Right ventricle myocardium superior (tissue), 1 donor: ENCODE measurements at regions not wholly inside any gene's neighbourhood (a gene's known extent, or its start where the extent isn't known, plus 50 kb on each side); places are given as distances from the start of the nearest gene placed in this dataset.

Experiments
- ATAC-seq: fragments of 200-7000 bp; cut with Tn5 transposase; one replicate; pipeline ENCODE4 v1.9.1; 2020; ENCODE audit warnings: mild to moderate bottlenecking; ENCODE audit not compliant: poor library complexity
- DNase-seq: peaks from one replicate; pipeline ENCODE4 v3.0.0-alpha.2; 2020
- intact Hi-C: fragments of 100-400 bp; cut with DNase I; formaldehyde crosslinking; loops from one replicate; pipeline ENCODE4 v1.11.2; 2022
- donor health status: DM: no; HTN: yes; CAD: no; lungs with severe emphysema.

GRCh38 chr3:43862992-43863805 lies 172.5 kb downstream of the ABHD5 start:
- DNase-seq (no peak), ATAC-seq (no peak)
- intact Hi-C loops, result no loop called here

DNA sequence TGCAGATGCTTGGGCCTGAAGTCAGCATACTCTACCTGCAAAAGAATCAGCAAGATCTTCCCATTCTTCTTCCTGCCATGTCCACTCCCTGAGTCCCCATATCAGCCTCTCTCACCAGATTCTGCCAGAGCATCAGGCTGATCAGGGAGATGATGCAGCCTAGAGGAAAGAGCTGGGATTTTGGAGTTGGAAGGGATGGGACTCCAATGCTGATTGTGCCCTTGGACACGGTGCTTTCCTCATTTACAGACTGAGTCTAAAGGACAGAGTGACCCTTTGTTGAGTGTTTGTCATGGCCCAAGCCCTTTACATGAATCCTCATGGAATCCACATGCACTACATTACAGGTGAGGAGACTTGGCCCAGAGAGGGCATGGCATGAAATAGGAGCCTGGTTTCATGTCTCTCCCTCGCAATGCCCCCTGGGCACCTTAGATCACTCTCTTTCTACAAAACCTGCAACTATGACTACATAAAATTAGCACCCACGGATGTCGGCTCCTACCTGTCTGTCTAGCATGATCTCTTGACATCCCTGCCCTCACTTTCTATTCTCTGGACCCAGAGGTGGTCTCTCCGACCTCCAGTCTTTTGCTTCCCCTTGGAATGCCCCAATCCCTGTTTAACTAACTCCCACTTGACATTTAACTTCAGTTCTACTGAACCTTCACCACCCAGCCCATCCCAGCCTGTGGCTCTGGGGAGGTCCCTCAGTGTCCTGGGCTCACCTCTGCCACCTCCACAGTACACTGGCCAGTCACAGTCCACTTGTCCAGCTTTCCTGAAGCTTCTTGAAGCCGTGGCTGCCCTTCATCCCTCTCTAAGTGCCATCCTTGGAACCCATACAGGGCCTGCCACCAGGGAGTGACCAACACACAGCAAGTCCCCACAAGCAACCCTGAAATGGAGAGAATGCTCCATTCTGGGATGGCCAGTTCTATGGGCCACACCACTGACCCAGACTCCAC lies 173.5 kb downstream of the ABHD5 start:
- ATAC-seq (no peak), DNase-seq (no peak)
- intact Hi-C loops, result no loop called here

DNA sequence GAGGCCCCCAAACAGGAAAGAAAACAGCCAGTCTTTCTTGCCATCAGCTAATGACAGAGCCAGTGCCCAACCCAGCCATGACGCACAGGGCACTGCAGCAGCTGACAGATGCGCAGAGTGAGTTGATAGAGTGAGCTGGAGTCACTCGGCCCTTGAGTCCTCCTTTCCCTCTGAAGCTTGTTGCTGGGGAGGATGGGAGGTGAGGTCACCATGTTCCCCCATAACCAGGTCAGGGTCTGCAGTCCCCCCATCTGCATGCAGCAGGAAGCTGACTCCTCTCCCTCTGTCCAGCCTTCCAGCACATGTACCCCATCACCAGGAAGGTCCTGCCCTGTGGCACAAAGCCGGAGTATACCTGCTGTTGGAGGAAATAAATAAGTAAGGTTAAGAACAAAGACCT lies 174.6 kb downstream of the ABHD5 start:
- DNase-seq, result no peak
- no peak for ATAC-seq
- intact Hi-C loops, result no loop called here

GRCh38 chr3:43865887-43866528 lies 175.3 kb downstream of the ABHD5 start:
- DNase-seq, result no peak
- intact Hi-C loops, result no loop called here

GRCh38 chr3:43866529-43867353 lies 176.0 kb downstream of the ABHD5 start:
- DNase-seq, result no peak
- intact Hi-C loops, result no loop called here
- no peak for ATAC-seq

More at GRCh38 chr3:43865887-43866528, 175.3 kb downstream of the ABHD5 start:
- no peak for ATAC-seq

DNA sequence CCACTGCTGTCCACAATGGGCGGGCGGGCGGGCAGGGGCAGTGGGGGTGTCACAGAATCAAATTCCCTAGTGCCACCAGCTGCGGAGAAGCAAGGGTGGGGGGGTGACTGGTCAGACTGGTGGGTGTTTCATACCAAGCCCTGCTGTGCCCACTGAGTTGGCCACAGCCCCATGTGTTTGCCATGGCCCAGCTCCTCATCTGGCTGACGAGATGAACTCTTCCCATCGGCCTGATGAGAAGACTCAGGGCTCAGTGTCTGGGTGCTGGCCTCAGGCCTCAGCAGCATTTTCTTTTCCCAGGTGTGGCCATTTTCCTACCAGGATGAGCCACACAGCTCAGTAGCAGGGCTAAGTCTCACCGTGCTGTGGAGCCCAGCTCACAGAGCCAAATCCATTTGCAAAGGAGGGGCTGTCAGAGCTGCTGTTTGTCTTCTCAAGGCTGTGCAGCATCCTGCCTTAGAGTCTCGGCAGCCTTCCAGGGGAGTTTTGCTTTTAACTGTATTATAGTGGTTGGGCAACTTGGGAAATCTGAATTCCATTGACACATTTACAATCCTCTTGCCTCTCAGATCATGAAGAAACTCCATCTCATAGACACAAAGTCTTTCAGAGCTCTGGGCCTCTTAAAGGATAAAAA lies 176.8 kb downstream of the ABHD5 start:
- intact Hi-C loops, result no loop called here
- DNase-seq, result no peak
- no peak for ATAC-seq

- no peak for DNase-seq
- intact Hi-C loops, result no loop called here
- ATAC-seq, result no peak
These were observed 178.8 kb downstream of the ABHD5 start for GRCh38 chr3:43869491-43869890.

DNA sequence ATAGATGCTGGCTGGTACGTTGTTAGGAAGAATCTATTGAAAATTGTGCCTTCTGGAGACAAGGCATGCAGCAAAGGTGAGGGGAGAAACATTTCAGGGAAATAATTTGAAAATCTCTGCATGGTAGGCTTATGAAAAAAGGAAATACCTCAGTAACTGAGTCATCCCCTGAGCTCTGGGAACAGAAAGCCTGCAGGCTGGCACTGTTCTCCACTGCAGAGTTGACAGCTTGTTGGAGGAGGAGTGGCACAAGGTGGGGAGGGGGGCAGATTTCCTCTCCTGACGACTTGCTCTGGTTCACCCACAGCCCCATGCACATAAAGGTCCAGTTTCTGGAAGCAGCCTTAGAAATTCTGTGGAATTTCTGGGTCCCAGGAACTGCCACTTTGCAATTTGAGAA lies 179.4 kb downstream of the ABHD5 start:
- DNase-seq, result no peak
- intact Hi-C loops, result no loop called here

GRCh38 chr3:43870844-43871626 lies 180.3 kb downstream of the ABHD5 start:
- ATAC-seq, result no peak
- intact Hi-C loops, result no loop called here
- DNase-seq, result no peak

More for the DNA sequence above, 179.4 kb downstream of the ABHD5 start:
- no peak for ATAC-seq

DNA sequence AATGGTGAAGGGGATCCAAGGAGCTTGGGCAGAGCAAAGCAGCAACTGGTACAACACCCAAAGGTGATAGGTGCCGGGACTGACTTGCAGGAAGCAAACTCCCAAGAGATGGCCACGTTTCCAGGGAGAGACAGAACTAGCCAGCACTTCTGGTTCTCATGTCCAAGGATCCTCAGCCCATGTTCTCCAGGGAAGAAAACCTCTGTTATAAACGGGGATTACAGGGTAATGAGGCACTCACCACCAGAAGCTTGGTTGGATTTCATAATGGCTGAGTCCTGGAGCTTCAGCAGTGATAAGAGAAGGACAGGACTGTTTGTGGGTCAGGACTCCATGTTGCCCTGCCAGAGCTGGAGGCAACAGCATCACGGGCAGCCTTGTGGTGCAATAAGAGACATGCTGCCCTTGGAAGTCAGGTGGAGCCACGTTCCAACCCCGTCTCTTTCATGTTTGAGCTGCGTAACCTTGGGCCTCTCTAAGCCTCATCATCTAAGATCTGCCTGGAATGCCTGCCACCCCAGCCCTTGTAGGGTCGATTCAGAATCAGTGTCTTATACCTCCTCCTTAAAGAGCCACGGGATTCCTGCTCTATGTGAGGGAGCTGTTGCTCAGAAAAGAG lies 181.0 kb downstream of the ABHD5 start:
- intact Hi-C loops, result no loop called here
- no peak for DNase-seq

GRCh38 chr3:43872301-43872700 lies 181.6 kb downstream of the ABHD5 start:
- ATAC-seq, result no peak
- intact Hi-C loops, result no loop called here
- DNase-seq, result no peak

More for the DNA sequence above, 181.0 kb downstream of the ABHD5 start:
- ATAC-seq, result no peak

DNA sequence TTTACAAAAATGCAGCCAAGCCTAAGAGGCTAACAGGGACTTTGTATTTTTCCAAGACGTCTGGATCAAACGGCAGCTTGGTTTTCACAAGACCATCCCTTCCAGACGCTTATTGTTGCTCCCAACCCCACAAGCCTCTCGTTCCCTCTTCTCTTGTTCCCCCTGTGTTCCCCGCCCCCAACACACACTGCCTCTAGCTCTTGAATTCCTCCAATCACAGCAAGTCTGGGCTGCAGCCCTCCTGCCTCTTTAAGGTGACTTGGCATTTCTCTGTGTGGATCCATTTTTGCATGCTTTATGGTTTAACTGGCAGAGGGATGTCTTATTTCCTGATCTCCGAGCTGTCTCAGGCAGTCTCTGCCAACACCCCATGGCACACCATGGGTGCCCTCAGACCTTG lies 182.2 kb downstream of the ABHD5 start:
- no peak for ATAC-seq
- intact Hi-C loops, result no loop called here
- no peak for DNase-seq

GRCh38 chr3:43873723-43874122 lies 183.0 kb downstream of the ABHD5 start:
- ATAC-seq (no peak), DNase-seq (no peak)

DNA sequence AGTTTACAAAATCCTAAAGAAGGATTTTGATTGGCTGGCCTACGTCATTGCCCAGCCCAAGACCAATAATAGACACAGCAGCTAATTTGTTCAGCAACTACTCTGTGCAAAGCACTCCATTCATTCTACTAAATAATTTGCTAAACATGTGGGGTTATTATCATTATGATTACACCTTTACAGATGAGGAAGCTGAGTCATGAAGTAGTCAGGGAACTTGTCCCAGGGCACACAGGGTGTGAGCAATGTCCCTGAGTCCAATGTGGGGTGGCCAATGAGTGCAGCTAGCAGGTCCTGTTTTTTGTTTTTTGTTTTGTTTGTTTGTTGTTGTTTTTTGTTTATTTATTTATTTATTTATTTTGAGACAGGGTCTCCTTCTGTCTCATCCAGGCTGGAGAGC lies 183.6 kb downstream of the ABHD5 start:
- ATAC-seq, result no peak
- DNase-seq, result no peak
- intact Hi-C loops, result no loop called here

More at GRCh38 chr3:43873723-43874122, 183.0 kb downstream of the ABHD5 start:
- intact Hi-C loops, result no loop called here

- no peak for ATAC-seq
- intact Hi-C loops, result no loop called here
- DNase-seq, result no peak
These were observed 184.0 kb downstream of the ABHD5 start for GRCh38 chr3:43874731-43875130.

GRCh38 chr3:43876648-43877047 lies 185.9 kb downstream of the ABHD5 start:
- ATAC-seq (no peak), DNase-seq (no peak)
- intact Hi-C loops, result no loop called here

- DNase-seq, result no peak
- intact Hi-C loops, result no loop called here
- ATAC-seq, result no peak
These were observed 188.4 kb downstream of the ABHD5 start for GRCh38 chr3:43879166-43879565.
